B cell (primary cell): ENCODE measurements at regions not wholly inside any gene's neighbourhood (a gene's known extent, or its start where the extent isn't known, plus 50 kb on each side); places are given as distances from the start of the nearest gene placed in this dataset.

ENCODE experiments used
- ATAC-seq: fragments of 200-7000 bp; cut with Tn5 transposase; one replicate; pipeline ENCODE4 v1.10.0; 2021; ENCODE audit warnings: low read depth, mild to moderate bottlenecking, moderate number of reproducible peaks, moderate library complexity
- CTCF ChIA-PET: fragments of 350-600 bp; sonication (Branson Sonifier 250); formaldehyde crosslinking; loops from one replicate; lab custom pipeline; 2021; ENCODE audit warnings: antibody characterized with exemption, inconsistent platforms; lab: Charles Lee
- POLR2A ChIA-PET: fragments of 350-600 bp; sonication (Branson Sonifier 250); formaldehyde crosslinking; loops from one replicate; lab custom pipeline; 2021; ENCODE audit warnings: antibody characterized with exemption; lab: Charles Lee
- DNase-seq: peaks from one replicate; pipeline ENCODE4 v3.0.0; 2013
- H2AFZ ChIP-seq: 2 replicates; pipeline ENCODE4 v1.6.1; 2012; ENCODE audit warnings: mild to moderate bottlenecking, low read depth, low read length; ENCODE audit not compliant: insufficient read depth, poor library complexity, severe bottlenecking
- H3K27ac ChIP-seq, 2 donors: 1 replicate in 1 of 2; 2 replicates in 1 of 2; pipeline ENCODE4 v1.5.1; 2012 to 2013; ENCODE audit warnings: low read length in 2 of 2, mild to moderate bottlenecking in 2 of 2, moderate library complexity in 1 of 2
- H3K27me3 ChIP-seq, 4 experiments: fragments of 200-600 bp in 1 of 4; sonication (generic) in 1 of 4; replicated peaks in 1 of 4; 1 replicate in 2 of 4; 2 replicates in 2 of 4; pipeline versions ENCODE4 v1.6.1 to v1.7.0; 2013 to 2016; ENCODE audit warnings: low read length in 3 of 4, mild to moderate bottlenecking in 2 of 4, mixed read lengths in 1 of 4, moderate library complexity in 1 of 4; ENCODE audit not compliant: insufficient read depth in 4 of 4, control insufficient read depth in 3 of 4; ENCODE audit errors: control extremely low read depth in 1 of 4
- H3K36me3 ChIP-seq, 2 experiments: replicated peaks in 1 of 2; 1 replicate in 1 of 2; 2 replicates in 1 of 2; pipeline versions ENCODE4 v1.6.1 to v1.7.1; 2013; ENCODE audit warnings: low read length in 1 of 2; ENCODE audit not compliant: insufficient read depth in 2 of 2, control insufficient read depth in 1 of 2; ENCODE audit errors: control extremely low read depth in 1 of 2, extremely low read depth in 1 of 2
- H3K4me1 ChIP-seq, 2 donors: fragments of 200-600 bp in 1 of 2; sonication (generic) in 1 of 2; 1 replicate in 1 of 2; 2 replicates in 1 of 2; pipeline versions ENCODE4 v1.5.1 to v1.6.1; 2013 to 2017; ENCODE audit warnings: low read length in 2 of 2; ENCODE audit not compliant: control insufficient read depth in 2 of 2, insufficient read depth in 2 of 2
- H3K4me2 ChIP-seq: replicated peaks from 2 replicates; pipeline ENCODE3; 2012; ENCODE audit warnings: mild to moderate bottlenecking, low read depth, low read length; ENCODE audit not compliant: poor library complexity, severe bottlenecking
- H3K4me3 ChIP-seq, 5 experiments: fragments of 200-600 bp in 1 of 5; sonication (generic) in 1 of 5; 1 replicate in 3 of 5; 2 replicates in 2 of 5; pipeline versions ENCODE4 v1.5.1 to v1.7.0; 2011 to 2016; ENCODE audit warnings: low read length in 4 of 5, mild to moderate bottlenecking in 4 of 5, low read depth in 2 of 5, control low read depth in 1 of 5, moderate library complexity in 1 of 5; ENCODE audit not compliant: insufficient read depth in 1 of 5; ENCODE audit errors: control extremely low read depth in 1 of 5, extremely low read depth in 1 of 5
- H3K79me2 ChIP-seq: fragments of 200-600 bp; sonication (generic); one replicate; pipeline ENCODE4 v1.6.0; 2016; ENCODE audit warnings: low read length; ENCODE audit not compliant: control insufficient read depth, insufficient read depth
- H3K9ac ChIP-seq: fragments of 200-600 bp; sonication (generic); 2 replicates; pipeline ENCODE4 v1.6.1; 2017; ENCODE audit warnings: mild to moderate bottlenecking, low read length, moderate library complexity
- H3K9me3 ChIP-seq, 3 donors: one replicate each; pipeline versions ENCODE4 v1.6.1 to v1.7.1; 2013; ENCODE audit warnings: low read length in 2 of 3; ENCODE audit not compliant: control insufficient read depth in 2 of 3, insufficient read depth in 1 of 3; ENCODE audit errors: control extremely low read depth in 1 of 3
- H4K20me1 ChIP-seq: 2 replicates; pipeline ENCODE4 v1.6.0; 2012; ENCODE audit warnings: mild to moderate bottlenecking, low read length; ENCODE audit not compliant: insufficient read depth, control insufficient read depth, poor library complexity, severe bottlenecking
- H3K27ac Mint-ChIP-seq: one replicate; pipeline ENCODE4 v1.8.0; 2021; ENCODE audit warnings: mixed read lengths
- H3K27me3 Mint-ChIP-seq: one replicate; pipeline ENCODE4 v1.8.0; 2021; ENCODE audit warnings: mixed read lengths
- H3K4me1 Mint-ChIP-seq: one replicate; pipeline ENCODE4 v1.8.0; 2021; ENCODE audit warnings: mixed read lengths
- H3K4me3 Mint-ChIP-seq: one replicate; pipeline ENCODE4 v1.8.0; 2021; ENCODE audit warnings: mixed read lengths
- H3K9me3 Mint-ChIP-seq: one replicate; pipeline ENCODE4 v1.8.0; 2022; ENCODE audit warnings: mixed read lengths; ENCODE audit not compliant: insufficient read depth
- CTCF ChIP-seq: fragments of 200-600 bp; IDR thresholded peaks from one replicate; pipeline ENCODE4 v1.8.0; 2022; ENCODE audit warnings: antibody characterized with exemption, mild to moderate bottlenecking
- EZH2 ChIP-seq: IDR thresholded peaks from 2 replicates; pipeline ENCODE4 v1.6.1; 2012; ENCODE audit warnings: borderline replicate concordance, low read depth, mild to moderate bottlenecking, moderate library complexity, low read length; ENCODE audit not compliant: insufficient read depth, poor library complexity, severe bottlenecking
- WGBS: methylation state at CpG from one replicate; pipeline ENCODE4 v1.1.5; 2013; ENCODE audit warnings: missing lambda C conversion rate; ENCODE audit not compliant: insufficient coverage; 5-methylcytosine and 5-hydroxymethylcytosine counted together
- intact Hi-C: fragments of 100-400 bp; cut with micrococcal nuclease; formaldehyde crosslinking; loops from one replicate; pipeline ENCODE4 v1.10.0; 2022

DNA sequence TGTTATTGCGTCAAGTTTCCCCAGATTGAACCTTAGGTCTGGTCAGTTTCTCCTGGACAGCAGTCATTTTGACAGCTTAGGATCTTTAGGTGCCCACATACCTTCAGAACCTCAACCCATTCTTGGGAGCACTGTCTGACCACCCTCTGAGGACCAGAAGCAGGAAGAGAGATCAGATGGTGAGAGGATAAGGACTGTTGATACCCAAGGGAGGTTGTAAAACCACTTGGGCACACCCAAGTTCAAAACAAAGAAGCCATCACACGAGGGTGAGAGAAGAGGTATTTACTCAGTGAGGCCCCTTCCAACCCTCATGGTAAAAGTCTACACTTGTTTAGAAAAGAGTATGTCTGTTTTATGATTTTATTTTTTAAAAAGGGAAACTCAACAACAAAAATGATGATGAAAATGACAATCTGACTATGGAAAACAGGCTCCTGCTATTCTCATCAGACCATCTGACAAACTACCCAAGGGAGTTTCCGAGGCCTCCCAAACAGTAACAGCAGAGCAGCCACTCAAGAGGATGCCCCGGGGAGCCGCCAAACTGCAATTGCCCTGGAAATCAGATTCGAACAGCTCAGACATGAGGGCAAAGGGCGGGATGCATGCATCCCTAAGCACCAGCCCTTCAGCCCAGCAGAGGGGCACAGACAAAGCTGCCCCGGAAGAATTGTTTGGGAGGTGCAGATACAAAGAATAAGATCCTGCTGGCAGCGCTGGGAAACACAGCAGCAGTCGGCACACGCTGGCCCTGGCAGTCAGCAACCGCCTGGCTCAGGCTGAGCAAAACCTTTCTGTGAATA lies 162.6 kb upstream of the PLEKHG7 start:
- TF ChIP-seq EZH2 (no peak), CTCF (no peak)
- peak overlapping the region; percentile 97 for H3K27ac Mint-ChIP-seq
- H3K79me2 ChIP-seq, result peaks cover 3% of the 10 kb centered on the region
- ATAC-seq (peak; percentile 59), DNase-seq (peak; percentile 52)
- H3K4me1 Mint-ChIP-seq, result peaks cover 71% of the 10 kb centered on the region
- no peaks in the 10 kb centered on the region for H3K9me3 ChIP-seq
- no peaks in the 10 kb centered on the region for H3K27me3 Mint-ChIP-seq
- H3K4me3 ChIP-seq, result peak overlapping the region in 1 of 5 experiments; percentile 27
- WGBS, result 21% methylated on average over 8 of the region's 12 CpGs
- H4K20me1 ChIP-seq, result no peaks in the 10 kb centered on the region
- peak overlapping the region; percentile 65 for H2AFZ ChIP-seq
- H3K9ac ChIP-seq, result peak overlapping the region; percentile 31
- H3K4me1 ChIP-seq, result peaks cover 64 to 68% of the 10 kb centered on the region in 2 donors
- CTCF ChIA-PET, result interaction anchor here (1.0 to 2.4 kb wide), 4 partner anchors 34 to 728 kb away, joined by 4 to 12 read pairs (median 4); partner anchors contain the start of gene BTG1
- peak overlapping the region; percentile 64 for H3K4me2 ChIP-seq
- intact Hi-C loops, result loop anchor here (2.0 to 5.0 kb wide), 4 partner anchors 13 to 53 kb away; no protein-coding TSS in a partner anchor
- POLR2A ChIA-PET, result interaction anchor here (0.6 to 1.5 kb wide), 4 partner anchors 16 to 396 kb away, joined by 3 to 5 read pairs (median 4); no protein-coding TSS in a partner anchor
- H3K27ac ChIP-seq, result peak overlapping the region; percentile 68 to 93
- no peaks in the 10 kb centered on the region for H3K36me3 ChIP-seq
- no peaks in the 10 kb centered on the region for H3K9me3 Mint-ChIP-seq
- H3K27me3 ChIP-seq, result no peaks in the 10 kb centered on the region
- H3K4me3 Mint-ChIP-seq, result peak overlapping the region; percentile 84
